HG03558 (cell line): ENCODE measurements at regions not wholly inside any gene's neighbourhood (a gene's known extent, or its start where the extent isn't known, plus 50 kb on each side); places are given as distances from the start of the nearest gene placed in this dataset.

ENCODE experiments used
- ATAC-seq: cut with Tn5 transposase; IDR thresholded peaks from one replicate; pipeline ENCODE4 v1.9.1; 2021; ENCODE audit warnings: moderate number of reproducible peaks; ENCODE audit not compliant: unreplicated experiment; ENCODE audit errors: extremely low read depth

DNA sequence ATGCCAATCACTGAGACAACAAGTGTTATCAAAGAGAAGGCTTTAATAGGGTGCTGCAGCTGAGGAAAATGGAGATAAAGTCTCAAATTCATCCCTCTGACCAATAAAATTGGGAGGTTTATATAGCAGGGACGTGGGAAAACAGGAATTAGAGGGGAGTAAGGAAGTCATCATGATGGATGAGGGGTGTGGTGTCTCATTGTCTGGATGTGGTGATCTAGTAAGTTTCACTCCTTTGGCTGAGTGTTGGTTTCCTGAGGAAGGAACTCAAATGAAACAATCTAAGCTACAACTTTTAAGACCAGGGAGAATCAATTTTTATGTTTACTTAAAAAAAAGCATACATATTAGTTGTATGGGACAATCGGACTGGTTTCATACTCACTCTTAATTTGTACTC is 491.0 kb upstream of the KIRREL3 start:
- ATAC-seq = no peak

DNA sequence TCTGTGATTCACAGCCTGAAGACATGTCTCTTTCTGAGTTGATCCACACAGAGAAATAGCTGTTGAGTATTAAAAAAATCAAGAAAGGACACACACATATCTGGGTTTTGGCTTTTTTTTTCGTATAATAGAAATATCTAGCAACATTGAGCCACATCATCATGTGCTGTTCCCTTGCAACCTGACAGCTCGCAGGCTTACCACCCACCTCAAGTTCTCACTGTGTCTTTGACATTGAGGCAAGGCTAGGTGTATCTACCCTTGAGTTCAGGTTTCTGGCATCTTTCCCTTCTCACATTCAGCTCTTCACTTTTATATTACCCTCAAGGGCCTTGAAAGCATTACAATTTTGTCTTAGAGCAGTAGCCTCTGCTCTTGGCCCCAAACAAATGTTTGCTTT is 490.3 kb upstream of the KIRREL3 start:
- ATAC-seq = no peak

GRCh38 chr11:127485541-127485940 is 485.0 kb upstream of the KIRREL3 start:
- no peak for ATAC-seq

- no peak for ATAC-seq
Measured at GRCh38 chr11:127481391-127481790, 480.8 kb upstream of the KIRREL3 start.

DNA sequence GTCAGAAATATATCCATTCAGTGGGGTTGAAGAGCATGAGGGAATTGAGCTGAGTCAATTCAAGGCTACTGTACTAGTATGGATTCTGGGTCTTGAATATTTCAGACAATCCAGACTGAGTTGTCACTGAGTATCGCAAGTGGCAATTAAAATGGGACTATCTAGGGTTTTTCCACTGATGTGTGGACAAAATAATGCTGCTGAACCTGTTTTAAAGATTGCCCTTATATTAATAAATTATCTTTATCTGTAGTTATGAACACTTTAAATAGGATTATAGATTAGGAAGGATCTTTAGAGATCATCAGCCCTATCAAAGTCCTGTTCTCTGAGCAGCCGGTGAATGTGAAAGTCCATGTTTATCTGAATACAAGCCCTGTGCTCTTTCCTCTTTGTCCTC is 478.3 kb upstream of the KIRREL3 start:
- ATAC-seq = no peak

- ATAC-seq = no peak
Measured at GRCh38 chr11:127474766-127475165, 474.2 kb upstream of the KIRREL3 start.

DNA sequence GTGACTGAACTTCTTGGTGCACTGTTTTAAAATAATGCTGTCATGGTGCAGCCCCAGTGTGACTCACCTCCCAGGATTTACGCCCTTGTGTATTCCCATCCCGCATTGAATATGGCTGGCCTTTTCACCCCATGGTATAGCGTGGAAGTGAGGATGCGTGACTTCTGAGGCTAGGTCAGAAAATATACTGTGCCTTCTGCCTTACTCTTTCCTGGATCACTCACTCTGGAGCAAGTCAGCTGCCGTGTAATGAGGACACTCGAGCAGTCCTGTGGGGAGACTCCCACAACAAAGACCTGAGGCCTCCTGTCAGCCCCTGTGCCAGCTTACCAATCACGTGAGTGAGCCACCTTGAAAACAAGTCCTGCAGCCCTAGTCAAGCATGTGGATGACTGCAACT is 471.9 kb upstream of the KIRREL3 start:
- ATAC-seq = no peak

- no peak for ATAC-seq
Measured at GRCh38 chr11:127471662-127472061, 471.1 kb upstream of the KIRREL3 start.

DNA sequence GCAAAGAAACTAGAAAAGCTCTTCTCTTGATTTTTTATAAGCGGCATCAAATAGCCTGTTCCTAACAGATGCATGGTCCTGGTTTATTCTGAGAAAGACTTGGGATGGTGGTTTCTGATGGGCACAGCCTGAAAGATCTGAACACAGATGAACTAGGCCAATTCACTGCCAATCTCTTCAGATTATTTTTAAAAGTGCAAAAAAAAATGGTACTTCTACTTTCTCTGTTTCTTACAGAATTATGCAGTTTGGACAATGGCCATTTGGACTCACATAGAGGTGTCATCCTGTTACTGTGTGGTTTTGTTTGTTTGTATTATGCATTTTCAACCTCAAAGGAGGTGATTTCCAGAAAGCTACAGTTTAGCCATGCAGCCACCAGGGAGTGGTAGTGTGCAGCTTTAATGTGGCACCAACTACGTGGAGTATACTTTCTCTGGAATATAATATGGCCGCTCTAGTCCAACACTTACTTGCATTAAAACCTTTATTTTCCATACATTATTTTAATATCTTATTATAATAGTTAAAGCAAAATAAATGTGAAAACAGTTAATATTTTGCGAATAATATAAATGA is 469.8 kb upstream of the KIRREL3 start:
- ATAC-seq = no peak

GRCh38 chr11:127464325-127464724 is 463.8 kb upstream of the KIRREL3 start:
- no peak for ATAC-seq

- ATAC-seq = no peak
Measured at GRCh38 chr11:127462065-127462344, 461.4 kb upstream of the KIRREL3 start.

DNA sequence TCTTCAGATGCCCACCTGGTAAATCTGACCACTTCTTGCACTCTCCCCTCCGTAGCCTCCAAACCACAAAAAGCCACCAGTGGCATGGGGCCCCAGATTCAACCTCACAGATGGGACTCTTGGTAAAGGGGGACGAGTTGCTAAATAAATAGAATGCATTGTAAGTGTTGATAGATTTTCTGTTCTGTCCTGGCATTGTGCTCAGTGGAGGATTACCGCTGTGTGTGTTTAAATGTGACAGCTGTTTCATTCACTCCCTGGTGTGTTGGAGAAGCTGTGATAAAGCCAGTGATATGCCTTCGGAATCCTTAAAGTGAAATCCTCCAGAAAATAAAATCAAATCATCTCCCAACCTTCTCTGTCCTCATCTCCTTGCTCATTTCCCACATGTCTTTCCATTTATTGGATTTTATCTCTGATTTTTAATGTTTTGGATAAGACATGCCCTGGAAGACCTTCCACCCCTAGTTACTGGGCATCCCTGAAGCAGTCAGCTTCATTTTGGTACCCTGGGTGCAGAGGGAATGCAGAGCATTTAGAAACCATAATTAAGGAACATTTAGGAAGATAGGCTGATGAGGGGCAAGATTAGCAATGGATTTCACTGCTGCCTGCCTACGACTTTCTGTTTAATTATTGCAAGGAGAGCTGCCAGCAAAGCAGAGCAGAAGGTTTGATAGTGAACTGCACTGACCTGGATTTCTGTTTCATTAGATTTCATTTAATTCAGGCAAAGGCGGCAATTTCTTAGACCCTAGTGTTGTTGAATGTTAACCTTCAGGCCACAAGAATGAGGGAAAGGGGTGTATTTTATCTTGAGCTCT is 460.9 kb upstream of the KIRREL3 start:
- ATAC-seq = no peak

GRCh38 chr11:127458561-127458960 is 458.0 kb upstream of the KIRREL3 start:
- no peak for ATAC-seq

DNA sequence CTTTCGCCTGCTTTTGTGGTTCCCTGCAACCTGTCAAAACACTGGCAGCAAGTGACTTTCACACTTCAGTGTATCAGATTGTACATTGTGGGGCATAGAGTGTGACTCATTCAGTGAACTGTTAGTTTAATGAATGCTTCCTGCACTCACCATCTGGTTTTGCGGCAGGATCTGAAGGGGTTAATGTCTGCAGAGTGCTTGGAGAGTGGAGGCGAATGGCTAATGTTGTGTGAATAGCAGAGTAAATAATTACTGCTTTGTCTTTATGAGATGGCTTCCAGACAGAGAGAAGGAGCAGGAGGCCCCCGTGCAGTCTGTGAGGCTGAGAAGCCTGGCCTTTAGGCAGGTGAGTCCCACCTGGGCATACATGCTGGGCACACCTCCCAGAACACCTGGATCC is 454.3 kb upstream of the KIRREL3 start:
- no peak for ATAC-seq

DNA sequence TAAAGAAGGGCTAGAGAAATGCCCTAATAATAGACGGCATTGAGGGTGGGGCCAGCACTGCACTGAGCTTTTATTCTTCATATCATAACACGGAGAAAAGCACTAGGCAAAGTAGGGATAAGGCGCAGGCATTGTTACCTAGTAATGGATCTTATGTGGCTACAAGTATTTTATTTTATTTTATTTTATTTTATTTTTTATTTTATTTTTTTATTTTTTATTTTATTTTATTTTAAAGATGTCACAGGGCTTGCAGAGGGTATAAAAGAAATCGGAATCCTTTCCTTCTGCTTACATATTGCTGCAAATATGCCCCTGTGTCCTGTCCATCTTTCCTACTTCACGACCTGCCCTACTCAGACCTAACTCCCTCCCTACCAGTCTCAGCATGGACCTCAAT is 452.0 kb upstream of the KIRREL3 start:
- no peak for ATAC-seq

DNA sequence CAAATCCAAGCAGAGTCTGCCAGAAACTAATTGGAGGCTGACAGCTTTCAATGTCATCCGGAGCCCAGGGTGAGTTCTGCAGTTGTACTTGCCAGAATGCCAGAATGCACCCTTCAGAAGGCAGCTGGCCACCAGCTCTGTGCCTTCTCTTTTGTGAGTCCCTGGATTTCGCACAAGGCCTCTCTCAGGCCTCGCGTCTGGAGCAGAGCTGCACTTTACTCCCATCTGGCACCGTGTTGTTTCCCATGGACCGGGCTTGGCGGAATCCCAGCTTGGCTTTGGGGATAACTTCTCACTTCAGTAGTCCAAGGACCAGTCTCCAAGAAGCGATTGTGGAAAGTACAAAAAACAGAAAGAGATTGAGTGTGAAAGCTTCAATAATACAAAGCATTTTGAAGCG is 451.3 kb upstream of the KIRREL3 start:
- no peak for ATAC-seq

DNA sequence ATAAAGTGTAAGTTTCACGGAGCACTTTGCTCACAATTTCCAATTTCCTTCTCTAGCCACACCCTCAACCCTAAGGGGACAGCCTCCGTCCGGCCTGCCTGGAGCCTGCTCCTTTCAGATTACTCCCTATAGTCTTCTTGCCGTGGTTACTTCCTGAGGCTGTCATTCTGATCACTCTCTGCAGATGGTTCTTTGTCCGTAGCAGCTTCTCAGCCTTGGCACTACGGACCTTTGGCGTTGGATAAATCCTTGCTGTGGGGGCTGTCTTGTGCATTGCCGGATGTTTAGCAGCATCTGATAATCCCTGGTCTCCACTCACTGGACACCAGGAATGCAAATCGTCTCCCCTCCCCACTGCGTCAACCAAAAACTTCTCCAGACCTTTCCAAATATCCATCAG is 447.5 kb upstream of the KIRREL3 start:
- ATAC-seq = no peak

- ATAC-seq = no peak
Measured at GRCh38 chr11:127445476-127445875, 444.9 kb upstream of the KIRREL3 start.

DNA sequence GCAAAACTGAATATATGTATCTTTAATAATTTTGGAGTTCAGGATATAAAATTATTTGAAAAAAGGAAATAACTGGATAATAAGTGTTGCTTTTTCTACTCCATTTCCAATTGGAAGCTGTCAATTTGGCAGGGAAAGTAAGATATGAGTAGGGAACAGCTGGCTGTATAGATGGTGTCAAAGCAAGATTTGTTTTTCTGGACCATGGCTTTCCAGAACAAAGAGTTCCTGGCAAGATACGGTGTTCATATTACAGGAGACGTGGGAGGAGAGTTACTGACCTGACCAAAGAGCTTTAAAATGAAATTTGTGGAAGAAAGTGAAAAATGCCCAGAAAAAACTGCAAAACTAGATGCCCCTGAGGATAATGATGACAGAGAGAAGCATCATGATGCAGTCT is 442.7 kb upstream of the KIRREL3 start:
- no peak for ATAC-seq

DNA sequence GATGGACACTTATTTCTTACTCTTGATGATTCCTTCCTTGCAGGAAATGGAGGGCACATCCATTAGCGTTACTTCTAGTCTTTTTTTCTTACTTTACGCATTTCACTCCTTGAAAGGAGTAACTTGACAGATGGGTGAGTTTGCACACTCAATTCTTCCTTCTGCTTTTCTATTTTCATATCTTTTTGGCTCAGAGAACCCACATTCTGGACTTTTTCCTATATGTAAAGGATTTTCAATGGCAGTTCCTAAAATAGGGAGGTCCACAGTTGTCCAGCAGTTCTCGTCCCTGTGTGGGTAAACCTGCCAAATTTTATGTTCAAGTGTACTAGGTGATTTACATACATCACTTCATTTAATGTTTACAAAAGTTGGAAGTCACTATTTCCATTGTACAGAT is 440.0 kb upstream of the KIRREL3 start:
- no peak for ATAC-seq

GRCh38 chr11:127425281-127425680 is 424.7 kb upstream of the KIRREL3 start:
- no peak for ATAC-seq

- ATAC-seq = no peak
Measured at GRCh38 chr11:127424661-127425060, 424.1 kb upstream of the KIRREL3 start.
